ENCODE measurements at regions not wholly inside any gene's neighbourhood (a gene's known extent, or its start where the extent isn't known, plus 50 kb on each side); places are given as distances from the start of the nearest gene placed in this dataset.
A peak's percentile ranks its signal among the peaks of the same experiment; 100 is the strongest.

GRCh38 chr3:148343416-148343815 is 354.3 kb upstream of the AGTR1 start:
- TF ChIP-seq POLR2A (IDR thresholded peaks at IDR 0.05; ENCODE audit: low read depth, low read length) (no peak), POLR2AphosphoS5 (IDR thresholded peaks at IDR 0.05; ENCODE audit: low read depth, low read length) (no peak), TAF1 (IDR thresholded peaks at IDR 0.05; ENCODE audit: borderline replicate concordance, low read depth, low read length) (no peak)
- DNase-seq (ENCODE audit: insufficient read length) (no peak), FAIRE-seq (no peak)

GRCh38 chr3:148344521-148344920 is 353.2 kb upstream of the AGTR1 start:
- FAIRE-seq (no peak), DNase-seq (ENCODE audit: insufficient read length) (no peak)
- TF ChIP-seq POLR2A (IDR thresholded peaks at IDR 0.05; ENCODE audit: low read depth, low read length) = no peak
- TF ChIP-seq TAF1 (IDR thresholded peaks at IDR 0.05; ENCODE audit: borderline replicate concordance, low read depth, low read length) = no peak
- TF ChIP-seq POLR2AphosphoS5 (IDR thresholded peaks at IDR 0.05; ENCODE audit: low read depth, low read length) = no peak

GRCh38 chr3:148360051-148360450 is 337.7 kb upstream of the AGTR1 start:
- no peak for FAIRE-seq
- no peak for DNase-seq (ENCODE audit: insufficient read length)
- TF ChIP-seq POLR2AphosphoS5 (IDR thresholded peaks at IDR 0.05; ENCODE audit: low read depth, low read length) (no peak), TAF1 (IDR thresholded peaks at IDR 0.05; ENCODE audit: borderline replicate concordance, low read depth, low read length) (no peak), POLR2A (IDR thresholded peaks at IDR 0.05; ENCODE audit: low read depth, low read length) (no peak)

GRCh38 chr3:148366743-148367410 is 330.8 kb upstream of the AGTR1 start:
- TF ChIP-seq POLR2AphosphoS5 (IDR thresholded peaks at IDR 0.05; ENCODE audit: low read depth, low read length) = no peak
- TF ChIP-seq TAF1 (IDR thresholded peaks at IDR 0.05; ENCODE audit: borderline replicate concordance, low read depth, low read length) = no peak
- TF ChIP-seq POLR2A (IDR thresholded peaks at IDR 0.05; ENCODE audit: low read depth, low read length) = no peak
- no peak for FAIRE-seq
- no peak for DNase-seq (ENCODE audit: insufficient read length)

GRCh38 chr3:148367756-148368155 is 329.9 kb upstream of the AGTR1 start:
- FAIRE-seq (no peak), DNase-seq (ENCODE audit: insufficient read length) (no peak)
- TF ChIP-seq TAF1 (IDR thresholded peaks at IDR 0.05; ENCODE audit: borderline replicate concordance, low read depth, low read length) (no peak), POLR2AphosphoS5 (IDR thresholded peaks at IDR 0.05; ENCODE audit: low read depth, low read length) (no peak), POLR2A (IDR thresholded peaks at IDR 0.05; ENCODE audit: low read depth, low read length) (no peak)

- TF ChIP-seq POLR2AphosphoS5 (IDR thresholded peaks at IDR 0.05; ENCODE audit: low read depth, low read length) (no peak), POLR2A (IDR thresholded peaks at IDR 0.05; ENCODE audit: low read depth, low read length) (no peak), TAF1 (IDR thresholded peaks at IDR 0.05; ENCODE audit: borderline replicate concordance, low read depth, low read length) (no peak)
- FAIRE-seq = no peak
- no peak for DNase-seq (ENCODE audit: insufficient read length)
Observed at GRCh38 chr3:148369381-148369780, 328.3 kb upstream of the AGTR1 start.

GRCh38 chr3:148372206-148372875 is 325.4 kb upstream of the AGTR1 start:
- FAIRE-seq = no peak
- TF ChIP-seq TAF1 (IDR thresholded peaks at IDR 0.05; ENCODE audit: borderline replicate concordance, low read depth, low read length) (no peak), POLR2AphosphoS5 (IDR thresholded peaks at IDR 0.05; ENCODE audit: low read depth, low read length) (no peak), POLR2A (IDR thresholded peaks at IDR 0.05; ENCODE audit: low read depth, low read length) (no peak)
- no peak for DNase-seq (ENCODE audit: insufficient read length)

- FAIRE-seq = no peak
- DNase-seq (ENCODE audit: insufficient read length) = no peak
Observed at GRCh38 chr3:148373961-148374360, 323.7 kb upstream of the AGTR1 start.

GRCh38 chr3:148379763-148380382 is 317.8 kb upstream of the AGTR1 start:
- FAIRE-seq (peak; percentile 27), DNase-seq (ENCODE audit: insufficient read length) (no peak)
- no peak for TF ChIP-seq TAF1 (IDR thresholded peaks at IDR 0.05; ENCODE audit: borderline replicate concordance, low read depth, low read length)
- no peak for TF ChIP-seq POLR2A (IDR thresholded peaks at IDR 0.05; ENCODE audit: low read depth, low read length)
- no peak for TF ChIP-seq POLR2AphosphoS5 (IDR thresholded peaks at IDR 0.05; ENCODE audit: low read depth, low read length)

More at GRCh38 chr3:148373961-148374360, 323.7 kb upstream of the AGTR1 start:
- no peak for TF ChIP-seq POLR2AphosphoS5 (IDR thresholded peaks at IDR 0.05; ENCODE audit: low read depth, low read length)
- no peak for TF ChIP-seq POLR2A (IDR thresholded peaks at IDR 0.05; ENCODE audit: low read depth, low read length)
- TF ChIP-seq TAF1 (IDR thresholded peaks at IDR 0.05; ENCODE audit: borderline replicate concordance, low read depth, low read length) = no peak

- FAIRE-seq (no peak), DNase-seq (ENCODE audit: insufficient read length) (no peak)
- TF ChIP-seq POLR2A (IDR thresholded peaks at IDR 0.05; ENCODE audit: low read depth, low read length) (no peak), POLR2AphosphoS5 (IDR thresholded peaks at IDR 0.05; ENCODE audit: low read depth, low read length) (no peak), TAF1 (IDR thresholded peaks at IDR 0.05; ENCODE audit: borderline replicate concordance, low read depth, low read length) (no peak)
Observed at GRCh38 chr3:148381051-148381450, 316.7 kb upstream of the AGTR1 start.

GRCh38 chr3:148389916-148390315 is 307.8 kb upstream of the AGTR1 start:
- DNase-seq (ENCODE audit: insufficient read length) (no peak), FAIRE-seq (no peak)
- TF ChIP-seq POLR2A (IDR thresholded peaks at IDR 0.05; ENCODE audit: low read depth, low read length) = no peak
- no peak for TF ChIP-seq TAF1 (IDR thresholded peaks at IDR 0.05; ENCODE audit: borderline replicate concordance, low read depth, low read length)
- no peak for TF ChIP-seq POLR2AphosphoS5 (IDR thresholded peaks at IDR 0.05; ENCODE audit: low read depth, low read length)
